Panc1 (cell line): ENCODE measurements at regions not wholly inside any gene's neighbourhood (a gene's known extent, or its start where the extent isn't known, plus 50 kb on each side); places are given as distances from the start of the nearest gene placed in this dataset.

Experiments
- ATAC-seq: fragments of 200-7000 bp; cut with Tn5 transposase; 2 replicates; pipeline ENCODE4 v1.9.1; 2020; ENCODE audit warnings: mild to moderate bottlenecking, moderate library complexity
- BruUV-seq: library from RNA; stranded (reverse); fragments of 400-500 nt; replicated peaks from 2 replicates; lab custom pipeline; 2021; lab: Mats Ljungman, UMichigan
- CTCF ChIA-PET: fragments of 300-600 bp; sonication (Branson Sonifier 250); formaldehyde crosslinking; loops from one replicate; lab custom pipeline; 2022; ENCODE audit warnings: antibody characterized with exemption; lab: Charles Lee
- POLR2A ChIA-PET: fragments of 300-600 bp; sonication (Branson Sonifier 250); formaldehyde crosslinking; loops from one replicate; lab custom pipeline; 2022; ENCODE audit warnings: antibody characterized with exemption; lab: Charles Lee
- DNase-seq: peaks from one replicate; pipeline ENCODE4 v3.0.0-alpha.2; 2010; ENCODE audit warnings: low read depth, low spot score
- H3K27ac ChIP-seq: 2 replicates; pipeline ENCODE4 v1.5.1; 2011; ENCODE audit warnings: mild to moderate bottlenecking, low read length, inconsistent platforms
- H3K27me3 ChIP-seq: fragments of 200-500 bp; sonication (Bioruptor generic); 2 replicates; pipeline ENCODE4 v1.6.0; 2014; ENCODE audit warnings: low read length, inconsistent platforms; ENCODE audit not compliant: control insufficient read depth, insufficient read depth
- H3K36me3 ChIP-seq: fragments of 200-500 bp; sonication (Bioruptor generic); 2 replicates; pipeline ENCODE4 v1.5.1; 2014; ENCODE audit warnings: inconsistent platforms, mild to moderate bottlenecking, low read length, moderate library complexity; ENCODE audit not compliant: control insufficient read depth, insufficient read depth
- H3K4me1 ChIP-seq: 2 replicates; pipeline ENCODE4 v1.5.1; 2011; ENCODE audit warnings: inconsistent platforms, mild to moderate bottlenecking, low read length, moderate library complexity; ENCODE audit not compliant: control insufficient read depth, insufficient read depth
- H3K4me3 ChIP-seq, 2 experiments: 2 replicates each; pipeline ENCODE4 v1.5.1; 2011 to 2012; ENCODE audit warnings: low read depth in 2 of 2, low read length in 2 of 2, mild to moderate bottlenecking in 2 of 2, inconsistent platforms in 1 of 2, moderate library complexity in 1 of 2
- H3K9me3 ChIP-seq: fragments of 200-500 bp; sonication (Bioruptor generic); 2 replicates; pipeline ENCODE4 v1.5.1; 2014; ENCODE audit warnings: low read depth, mild to moderate bottlenecking, inconsistent platforms, low read length, moderate library complexity; ENCODE audit not compliant: control insufficient read depth, insufficient read depth
- CTCF ChIP-seq: fragments of 450-650 bp; IDR thresholded peaks from 2 replicates; pipeline ENCODE4 v1.5.1; 2017; ENCODE audit warnings: mild to moderate bottlenecking
- POLR2AphosphoS5 ChIP-seq: IDR thresholded peaks from 2 replicates; pipeline ENCODE4 v1.6.1; 2012; ENCODE audit warnings: mild to moderate bottlenecking, low read depth, low read length, moderate library complexity
- REST ChIP-seq, 2 experiments: IDR thresholded peaks; 2 replicates each; pipeline ENCODE4 v1.6.1; 2011 to 2012; ENCODE audit warnings: low read depth in 2 of 2, control low read depth in 1 of 2, low read length in 1 of 2, mild to moderate bottlenecking in 1 of 2, moderate library complexity in 1 of 2; ENCODE audit not compliant: insufficient read depth in 1 of 2
- SIN3A ChIP-seq: IDR thresholded peaks from 2 replicates; pipeline ENCODE4 v1.6.1; 2012; ENCODE audit warnings: low read depth, mild to moderate bottlenecking, low read length, moderate library complexity, borderline replicate concordance; ENCODE audit not compliant: insufficient read depth
- TCF7L2 ChIP-seq: IDR thresholded peaks from 2 replicates; pipeline ENCODE4 v1.6.1; 2011; ENCODE audit warnings: mild to moderate bottlenecking, low read depth, low read length, inconsistent platforms
- in situ Hi-C: cut with HindIII; loops from 2 replicates; pipeline ENCODE4 v1.10.0; 2016; ENCODE audit warnings: low sequenced_read_pairs, low pct_unique_long_range_greater_than_20kb
- intact Hi-C: fragments of 100-400 bp; cut with micrococcal nuclease; formaldehyde crosslinking; loops from one replicate; pipeline ENCODE4 v1.10.0; 2022; ENCODE audit not compliant: unreplicated experiment

- Histone ChIP-seq H3K36me3 (no peaks in the 10 kb centered on the region; the same call in 1 of the 2 replicates), H3K9me3 (peaks cover 20% of the 10 kb centered on the region), H3K4me3 (no peak overlapping the region), H3K4me1 (no peaks in the 10 kb centered on the region), H3K27me3 (no peaks in the 10 kb centered on the region), H3K27ac (no peak overlapping the region)
- ChIA-PET POLR2A (no interaction called here), CTCF (no interaction called here)
- DNase-seq (no peak), ATAC-seq (no peak)
- no peak for TF ChIP-seq SIN3A
- no peak for TF ChIP-seq TCF7L2
- no peak for TF ChIP-seq CTCF
- TF ChIP-seq REST (IDR thresholded peaks at IDR 0.05; ENCODE audit: insufficient read depth in 1 of 2, low read depth in 2 of 2, low read length in 1 of 2), result no peak
- TF ChIP-seq POLR2AphosphoS5, result no peak
- in situ Hi-C loops, result no loop called here
- no TSS peak for BruUV-seq
- intact Hi-C loops, result no loop called here
These were observed 1359.4 kb upstream of the GJE1 start for GRCh38 chr6:140773276-140773675.

- ChIA-PET CTCF (no interaction called here), POLR2A (no interaction called here)
- no peak for ATAC-seq
- H3K9me3 ChIP-seq, result peaks cover 27% of the 10 kb centered on the region
- H3K36me3 ChIP-seq, result no peaks in the 10 kb centered on the region; the same call in 1 of the 2 replicates
- intact Hi-C loops (no loop called here), in situ Hi-C loops (no loop called here)
- no peak overlapping the region for H3K4me3 ChIP-seq
- no peak overlapping the region for H3K27ac ChIP-seq
- no peaks in the 10 kb centered on the region for H3K27me3 ChIP-seq
- TF ChIP-seq CTCF, result no peak
- TF ChIP-seq REST (IDR thresholded peaks at IDR 0.05; ENCODE audit: insufficient read depth in 1 of 2, low read depth in 2 of 2, low read length in 1 of 2), result no peak
- TF ChIP-seq TCF7L2, result no peak
- TF ChIP-seq SIN3A, result no peak
- no TSS peak for BruUV-seq
- no peaks in the 10 kb centered on the region for H3K4me1 ChIP-seq
- no peak for DNase-seq
These were observed 1360.1 kb upstream of the GJE1 start for GRCh38 chr6:140772576-140772975.
